Left lung (tissue), 4 donors: ENCODE measurements at regions not wholly inside any gene's neighbourhood (a gene's known extent, or its start where the extent isn't known, plus 50 kb on each side); places are given as distances from the start of the nearest gene placed in this dataset.

Source experiments
- ATAC-seq: fragments of 200-7000 bp; cut with Tn5 transposase; one replicate; pipeline ENCODE4 v1.9.1; 2020; ENCODE audit warnings: moderate library complexity
- DNase-seq, 4 donors: peaks; one replicate each; pipeline ENCODE4 v3.0.0-alpha.2; 2013 to 2020
- H3K27ac ChIP-seq, 2 donors: fragments of 200-600 bp; sonication (generic) in 1 of 2; one replicate each; pipeline versions ENCODE4 v1.5.0 to v1.8.0; 2020 to 2021
- H3K27me3 ChIP-seq, 2 donors: fragments of 200-600 bp; sonication (generic) in 1 of 2; one replicate each; pipeline versions ENCODE4 v1.5.0 to v1.8.0; 2020 to 2021
- H3K36me3 ChIP-seq, 2 donors: fragments of 200-600 bp; sonication (generic) in 1 of 2; one replicate each; pipeline versions ENCODE4 v1.5.0 to v1.8.0; 2020 to 2021
- H3K4me1 ChIP-seq, 2 donors: fragments of 200-600 bp; one replicate each; pipeline ENCODE4 v1.8.0; 2021
- H3K4me3 ChIP-seq, 2 donors: fragments of 200-600 bp; sonication (generic) in 1 of 2; one replicate each; pipeline versions ENCODE4 v1.5.0 to v1.8.0; 2020 to 2021; ENCODE audit warnings: mild to moderate bottlenecking in 1 of 2
- H3K9me3 ChIP-seq, 2 donors: fragments of 200-600 bp; sonication (generic) in 1 of 2; one replicate each; pipeline versions ENCODE4 v1.5.0 to v1.8.0; 2020 to 2021
- intact Hi-C, 2 donors: fragments of 100-400 bp; cut with DNase I; formaldehyde crosslinking; loops; one replicate each; pipeline versions ENCODE4 v1.11.2 to v1.14.2; 2022
- TF ChIP-seq, protein P1 (sequence below), 2 donors: fragments of 200-600 bp; sonication (generic) in 1 of 2; IDR thresholded peaks; one replicate each; pipeline versions ENCODE4 v1.5.0 to v1.8.0; 2021; ENCODE audit warnings: antibody characterized with exemption in 2 of 2
- donor health status: DM: no; HTN: yes; CAD: no.
- donor health status: DM: no; HTN: no; CAD: no.

DNA sequence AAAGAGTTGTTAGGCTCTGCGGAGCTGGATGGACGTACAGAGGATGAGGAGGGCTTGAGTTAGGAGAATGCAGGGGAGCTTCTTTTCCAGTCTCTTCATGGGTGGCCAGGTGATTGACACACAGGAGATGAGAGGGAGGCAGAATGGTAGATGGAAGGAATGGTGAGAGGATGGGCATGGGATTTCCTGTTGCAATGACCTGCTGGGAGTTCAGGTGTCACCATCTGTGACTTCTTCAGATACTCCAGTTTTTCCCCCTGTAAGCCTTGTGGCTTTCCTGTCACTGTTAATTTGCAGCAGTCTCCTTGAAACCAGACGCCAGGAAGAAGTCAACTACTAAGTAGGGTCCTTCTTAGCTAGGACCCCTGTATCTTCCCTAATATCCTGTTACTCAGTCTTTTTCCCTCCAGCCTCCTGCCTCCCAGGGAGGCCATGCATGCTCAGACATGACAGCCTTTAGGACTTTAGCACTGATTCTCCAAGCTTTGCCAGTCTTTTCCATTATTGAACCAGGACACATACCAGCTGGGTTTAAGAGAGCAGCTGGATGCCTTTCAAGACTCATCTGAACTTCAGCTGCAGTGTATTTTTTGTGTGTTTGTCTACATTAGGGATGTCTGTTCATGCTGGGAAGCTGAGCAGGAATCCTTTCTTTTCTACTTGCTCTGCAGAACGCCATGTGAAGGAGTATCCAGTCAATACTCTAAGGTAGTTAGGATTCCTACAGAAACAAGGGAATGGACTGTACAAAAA, 67.2 kb upstream of the CD180 start:
- no peak for ATAC-seq
- Histone ChIP-seq H3K4me1 (peaks cover 5 to 18% of the 10 kb centered on the region in 2 donors), H3K36me3 (no peaks in the 10 kb centered on the region), H3K27ac (no peak overlapping the region), H3K4me3 (no peak overlapping the region), H3K9me3 (no peaks in the 10 kb centered on the region), H3K27me3 (no peaks in the 10 kb centered on the region)
- no peak for DNase-seq
- TF ChIP-seq, protein P1, sequence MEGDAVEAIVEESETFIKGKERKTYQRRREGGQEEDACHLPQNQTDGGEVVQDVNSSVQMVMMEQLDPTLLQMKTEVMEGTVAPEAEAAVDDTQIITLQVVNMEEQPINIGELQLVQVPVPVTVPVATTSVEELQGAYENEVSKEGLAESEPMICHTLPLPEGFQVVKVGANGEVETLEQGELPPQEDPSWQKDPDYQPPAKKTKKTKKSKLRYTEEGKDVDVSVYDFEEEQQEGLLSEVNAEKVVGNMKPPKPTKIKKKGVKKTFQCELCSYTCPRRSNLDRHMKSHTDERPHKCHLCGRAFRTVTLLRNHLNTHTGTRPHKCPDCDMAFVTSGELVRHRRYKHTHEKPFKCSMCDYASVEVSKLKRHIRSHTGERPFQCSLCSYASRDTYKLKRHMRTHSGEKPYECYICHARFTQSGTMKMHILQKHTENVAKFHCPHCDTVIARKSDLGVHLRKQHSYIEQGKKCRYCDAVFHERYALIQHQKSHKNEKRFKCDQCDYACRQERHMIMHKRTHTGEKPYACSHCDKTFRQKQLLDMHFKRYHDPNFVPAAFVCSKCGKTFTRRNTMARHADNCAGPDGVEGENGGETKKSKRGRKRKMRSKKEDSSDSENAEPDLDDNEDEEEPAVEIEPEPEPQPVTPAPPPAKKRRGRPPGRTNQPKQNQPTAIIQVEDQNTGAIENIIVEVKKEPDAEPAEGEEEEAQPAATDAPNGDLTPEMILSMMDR (IDR thresholded peaks at IDR 0.05): no peak
- intact Hi-C loops: no loop called here

DNA sequence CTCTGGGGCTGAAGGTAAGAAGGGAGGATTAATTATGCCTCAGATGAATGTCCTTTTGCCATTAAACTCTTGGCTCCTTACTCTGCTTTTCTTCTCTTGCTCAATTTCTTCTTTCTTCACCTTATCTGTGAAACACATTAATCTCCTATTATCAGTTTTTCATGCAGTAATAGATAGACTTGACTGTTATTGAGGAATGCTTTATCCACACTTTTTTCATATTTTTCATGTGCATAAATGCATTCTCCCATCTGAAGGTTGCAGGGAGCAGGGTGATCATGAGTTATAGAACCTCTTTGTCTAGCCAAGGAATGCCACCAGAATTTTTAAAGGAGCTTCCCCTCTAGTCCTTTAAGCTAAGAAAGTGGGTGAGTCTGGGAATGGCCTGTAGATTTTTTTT, 66.4 kb upstream of the CD180 start:
- ATAC-seq (no peak), DNase-seq (no peak)
- Histone ChIP-seq H3K27ac (no peak overlapping the region), H3K9me3 (no peaks in the 10 kb centered on the region), H3K27me3 (no peaks in the 10 kb centered on the region), H3K4me1 (peaks cover 0 to 9% of the 10 kb centered on the region in 2 donors), H3K4me3 (no peak overlapping the region), H3K36me3 (no peaks in the 10 kb centered on the region)
- TF ChIP-seq, protein P1 (IDR thresholded peaks at IDR 0.05): no peak
- intact Hi-C loops: no loop called here

DNA sequence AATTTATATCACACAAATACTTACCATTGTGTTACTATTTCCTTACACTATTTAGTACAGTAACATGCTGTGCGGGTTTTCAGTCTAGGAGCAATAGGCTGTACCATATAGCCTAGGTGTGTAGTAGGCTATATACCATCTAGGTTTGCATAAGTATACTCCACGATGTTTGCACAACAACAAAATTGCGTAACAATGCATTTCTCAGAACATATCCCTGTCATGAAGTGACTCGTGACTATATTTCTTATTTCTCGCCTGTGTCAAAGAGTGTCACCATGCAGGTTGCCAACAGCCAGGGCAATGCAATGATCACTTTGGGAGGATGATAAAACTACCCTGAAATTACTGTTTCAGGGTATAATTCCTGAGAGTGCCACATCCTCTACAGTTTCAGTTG, 65.6 kb upstream of the CD180 start:
- intact Hi-C loops: no loop called here

DNA sequence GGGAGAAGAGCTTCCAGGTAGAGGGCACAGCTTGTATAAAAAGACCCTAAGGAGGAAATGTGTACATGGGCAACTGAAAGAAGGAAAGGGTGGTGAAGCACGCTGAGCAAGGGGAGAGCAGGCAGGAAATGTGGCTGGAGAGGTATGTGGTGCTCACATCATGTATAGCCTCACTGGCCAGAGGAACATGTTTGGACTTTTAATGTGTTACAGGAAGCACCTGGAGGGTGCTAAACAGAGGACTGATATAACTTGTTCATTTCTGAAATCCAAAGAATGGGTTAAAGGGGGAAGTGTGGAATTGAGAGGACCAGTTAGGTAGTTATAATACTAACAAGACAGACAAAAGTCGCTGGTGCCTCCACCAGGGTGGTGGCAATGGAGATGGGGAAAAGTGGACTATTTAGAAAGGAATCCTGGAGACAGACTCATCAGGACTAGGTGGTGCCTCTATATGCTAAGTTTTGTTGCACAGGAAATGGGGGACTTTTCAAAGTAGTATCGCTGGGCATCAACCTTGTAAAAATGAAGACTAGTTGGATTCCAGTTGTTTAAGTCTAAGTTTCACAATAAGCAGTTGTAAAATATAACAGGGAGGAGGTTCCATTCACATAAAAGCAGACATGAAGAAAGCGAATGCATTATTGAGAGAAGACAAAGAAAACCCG, 63.1 kb upstream of the CD180 start:
- no peaks in the 10 kb centered on the region for H3K27me3 ChIP-seq
- H3K4me1 ChIP-seq: peaks cover 4 to 26% of the 10 kb centered on the region in 2 donors
- DNase-seq (no peak), ATAC-seq (no peak)
- no peaks in the 10 kb centered on the region for H3K9me3 ChIP-seq
- H3K27ac ChIP-seq: no peak overlapping the region
- TF ChIP-seq, protein P1 (IDR thresholded peaks at IDR 0.05): no peak
- H3K4me3 ChIP-seq: no peak overlapping the region
- H3K36me3 ChIP-seq: no peaks in the 10 kb centered on the region
- intact Hi-C loops: no loop called here

More for the DNA sequence above, 65.6 kb upstream of the CD180 start:
- Histone ChIP-seq H3K4me3 (no peak overlapping the region), H3K36me3 (no peaks in the 10 kb centered on the region), H3K4me1 (peaks cover 0 to 8% of the 10 kb centered on the region in 2 donors), H3K9me3 (no peaks in the 10 kb centered on the region), H3K27me3 (no peaks in the 10 kb centered on the region), H3K27ac (no peak overlapping the region)
- DNase-seq: no peak
- no peak for ATAC-seq
- TF ChIP-seq, protein P1 (IDR thresholded peaks at IDR 0.05): no peak

DNA sequence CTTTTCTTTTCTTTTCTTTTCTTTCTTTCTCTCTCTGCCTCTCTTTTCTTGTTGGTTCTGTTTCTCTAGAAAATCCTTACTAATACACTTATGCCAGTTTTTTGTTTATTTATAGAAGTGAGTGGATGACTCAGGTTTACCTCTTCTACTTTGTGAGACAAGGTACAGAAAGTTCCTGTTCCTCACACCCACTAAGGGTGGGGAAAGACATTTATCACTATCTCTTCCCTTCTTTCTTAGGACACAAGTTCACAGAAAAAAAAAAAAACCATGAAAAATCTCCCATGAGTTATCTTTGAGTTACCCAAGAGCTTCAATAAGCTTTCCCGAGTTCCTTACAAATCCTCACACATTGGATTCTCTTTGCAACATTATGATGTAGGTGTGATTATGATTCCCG, 60.9 kb upstream of the CD180 start:
- no peaks in the 10 kb centered on the region for H3K36me3 ChIP-seq
- TF ChIP-seq, protein P1 (IDR thresholded peaks at IDR 0.05): no peak
- peaks cover 4 to 25% of the 10 kb centered on the region in 2 donors for H3K4me1 ChIP-seq
- H3K4me3 ChIP-seq: no peak overlapping the region
- peaks cover 0 to 7% of the 10 kb centered on the region in 2 donors for H3K9me3 ChIP-seq
- no peaks in the 10 kb centered on the region for H3K27me3 ChIP-seq
- intact Hi-C loops: no loop called here
- H3K27ac ChIP-seq: no peak overlapping the region
- ATAC-seq (peak; percentile 75), DNase-seq (no peak)
